Mesendoderm (in vitro differentiated cells): ENCODE measurements at regions not wholly inside any gene's neighbourhood (a gene's known extent, or its start where the extent isn't known, plus 50 kb on each side); places are given as distances from the start of the nearest gene placed in this dataset.

Experiments
- DNase-seq: peaks from one replicate; pipeline ENCODE4 v3.0.0; 2013
- H2AK5ac ChIP-seq: 2 replicates; pipeline ENCODE4 v1.6.1; 2013; ENCODE audit warnings: low read length, inconsistent platforms
- H2BK120ac ChIP-seq: 2 replicates; pipeline ENCODE4 v1.6.1; 2013; ENCODE audit warnings: low read depth, mild to moderate bottlenecking, low read length, moderate library complexity, mixed read lengths
- H2BK15ac ChIP-seq: replicated peaks from 2 replicates; pipeline ENCODE4 v1.6.1; 2013; ENCODE audit warnings: low read depth, mild to moderate bottlenecking, moderate library complexity
- H2BK5ac ChIP-seq: 2 replicates; pipeline ENCODE4 v1.6.1; 2013; ENCODE audit warnings: low read length, inconsistent platforms
- H3K18ac ChIP-seq: 2 replicates; pipeline ENCODE4 v1.6.1; 2013; ENCODE audit warnings: mild to moderate bottlenecking, low read length, mixed read lengths
- H3K23ac ChIP-seq: one replicate; pipeline ENCODE4 v1.6.1; 2013; ENCODE audit warnings: low read length
- H3K27ac ChIP-seq: 2 replicates; pipeline ENCODE4 v1.5.1; 2013; ENCODE audit warnings: low read depth, mild to moderate bottlenecking, inconsistent platforms, low read length, moderate library complexity
- H3K27me3 ChIP-seq: 2 replicates; pipeline ENCODE4 v1.6.1; 2013; ENCODE audit warnings: low read length, control low read depth, mild to moderate bottlenecking, inconsistent platforms; ENCODE audit not compliant: insufficient read depth, poor library complexity
- H3K36me3 ChIP-seq: 2 replicates; pipeline ENCODE4 v1.6.1; 2013; ENCODE audit warnings: low read length, inconsistent platforms; ENCODE audit not compliant: control insufficient read depth, insufficient read depth
- H3K4ac ChIP-seq: one replicate; pipeline ENCODE4 v1.6.1; 2013; ENCODE audit warnings: low read depth, mild to moderate bottlenecking, low read length, moderate library complexity
- H3K4me1 ChIP-seq: 2 replicates; pipeline ENCODE4 v1.6.1; 2013; ENCODE audit warnings: low read depth, low read length, inconsistent platforms; ENCODE audit not compliant: control insufficient read depth
- H3K4me2 ChIP-seq: 2 replicates; pipeline ENCODE4 v1.6.1; 2013; ENCODE audit warnings: low read length
- H3K4me3 ChIP-seq: 2 replicates; pipeline ENCODE4 v1.5.1; 2013; ENCODE audit warnings: mild to moderate bottlenecking, low read length
- H3K56ac ChIP-seq: one replicate; pipeline ENCODE4 v1.6.1; 2013; ENCODE audit warnings: low read length
- H3K79me1 ChIP-seq: 2 replicates; pipeline ENCODE4 v1.6.1; 2013; ENCODE audit warnings: low read length, inconsistent platforms
- H3K79me2 ChIP-seq: 2 replicates; pipeline ENCODE4 v1.6.1; 2013; ENCODE audit warnings: mild to moderate bottlenecking, low read length; ENCODE audit not compliant: control insufficient read depth, insufficient read depth
- H3K9ac ChIP-seq: 2 replicates; pipeline ENCODE4 v1.6.1; 2013; ENCODE audit warnings: low read length, inconsistent platforms
- H4K5ac ChIP-seq: one replicate; pipeline ENCODE4 v1.6.1; 2013; ENCODE audit warnings: low read length
- H4K8ac ChIP-seq: one replicate; pipeline ENCODE4 v1.6.1; 2013; ENCODE audit warnings: low read depth, mild to moderate bottlenecking, control low read depth, low read length, moderate library complexity
- WGBS: extraction: QIAGEN DNeasy Blood & Tissue Kit; methylation state at CpG from one replicate; pipeline ENCODE4 v1.1.7; 2013; ENCODE audit warnings: low lambda C conversion rate, missing lambda C conversion rate; ENCODE audit not compliant: insufficient coverage; ENCODE audit errors: extremely low coverage; 5-methylcytosine and 5-hydroxymethylcytosine counted together

DNA sequence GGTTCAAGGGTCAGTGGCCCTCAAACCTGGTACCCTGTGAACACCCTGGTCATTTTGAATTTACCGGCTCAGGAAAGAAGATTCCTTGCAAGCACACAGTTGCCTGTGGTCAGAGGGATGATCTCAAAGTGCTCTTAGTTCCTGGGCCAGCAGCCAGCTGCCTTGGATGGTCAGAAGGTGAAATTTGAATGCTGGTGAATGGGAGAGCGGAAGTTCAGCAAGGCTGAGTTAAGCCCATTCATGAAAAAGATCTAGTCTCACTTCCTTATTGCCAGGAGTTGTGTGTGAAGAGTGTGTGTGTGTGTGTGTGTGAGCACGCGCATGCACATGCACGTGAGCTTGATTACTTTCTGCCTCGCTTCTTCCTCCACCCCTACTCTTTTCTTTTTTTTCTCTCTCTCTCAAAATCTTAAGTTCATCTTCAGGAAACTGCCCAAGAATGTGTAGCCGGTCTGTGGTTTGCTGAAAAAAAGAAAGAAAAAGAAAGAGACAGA, 155.5 kb upstream of the CCND2 start:
- H2BK120ac ChIP-seq, result no peak overlapping the region
- H3K18ac ChIP-seq, result no peak overlapping the region

DNA sequence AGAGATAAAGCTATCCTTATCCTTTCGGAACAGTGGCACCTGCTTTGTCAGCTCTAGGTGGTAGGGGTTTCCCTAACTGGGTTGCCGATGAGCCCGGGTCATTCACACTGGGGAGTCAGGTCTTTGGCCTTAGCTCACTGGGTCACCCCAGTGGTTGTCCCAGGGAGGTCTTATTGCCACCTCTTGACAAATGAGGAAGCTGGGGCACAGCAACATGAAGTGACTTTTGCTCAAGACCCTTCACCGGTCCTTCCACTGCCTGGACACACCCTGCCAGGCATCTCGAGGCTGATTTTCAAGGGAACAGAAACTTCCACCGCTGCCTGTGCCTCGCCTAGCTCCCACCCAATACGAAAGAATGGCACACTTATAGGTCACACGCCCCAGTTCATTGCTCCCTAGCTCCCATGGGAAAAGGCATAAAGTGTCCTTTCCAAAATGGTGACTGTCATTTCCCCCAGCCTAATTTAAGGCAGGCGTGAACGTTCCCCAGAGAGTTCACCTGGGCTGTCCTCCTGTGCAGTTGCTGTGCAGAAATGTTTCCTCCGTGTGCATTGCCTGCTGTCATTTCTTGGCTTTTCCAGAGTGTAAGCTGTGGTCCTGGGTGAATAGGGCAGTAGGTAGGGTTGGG, 156.1 kb upstream of the CCND2 start:
- Histone ChIP-seq H3K18ac (no peak overlapping the region), H2BK5ac (no peak overlapping the region), H3K27me3 (no peaks in the 10 kb centered on the region), H4K8ac (no peak overlapping the region), H3K4me3 (no peak overlapping the region), H2BK15ac (no peak overlapping the region), H3K4ac (no peak overlapping the region), H3K79me2 (no peaks in the 10 kb centered on the region), H3K36me3 (no peaks in the 10 kb centered on the region), H3K9ac (no peak overlapping the region), H3K27ac (no peak overlapping the region), H2AK5ac (no peak overlapping the region), H4K5ac (no peak overlapping the region), H3K79me1 (no peaks in the 10 kb centered on the region), H2BK120ac (no peak overlapping the region), H3K56ac (no peak overlapping the region), H3K4me1 (peaks cover 5% of the 10 kb centered on the region), H3K4me2 (no peak overlapping the region), H3K23ac (no peak overlapping the region)
- DNase-seq, result no peak
- WGBS, result no CpG with 5 or more reads among the region's 12 CpGs

More for the DNA sequence above, 155.5 kb upstream of the CCND2 start:
- no peak overlapping the region for H2BK15ac ChIP-seq
- no peak overlapping the region for H2AK5ac ChIP-seq
- H3K4me3 ChIP-seq, result no peak overlapping the region
- DNase-seq, result no peak
- H3K36me3 ChIP-seq, result no peaks in the 10 kb centered on the region
- no peaks in the 10 kb centered on the region for H3K27me3 ChIP-seq
- no peaks in the 10 kb centered on the region for H3K79me2 ChIP-seq
- no CpG with 5 or more reads among the region's 7 CpGs for WGBS
- no peak overlapping the region for H3K23ac ChIP-seq
- H3K4me2 ChIP-seq, result no peak overlapping the region
- H3K4me1 ChIP-seq, result peaks cover 5% of the 10 kb centered on the region
- no peak overlapping the region for H3K27ac ChIP-seq
- H3K79me1 ChIP-seq, result no peaks in the 10 kb centered on the region
- no peak overlapping the region for H3K9ac ChIP-seq
- no peak overlapping the region for H2BK5ac ChIP-seq
- no peak overlapping the region for H3K4ac ChIP-seq
- H4K5ac ChIP-seq, result no peak overlapping the region
- H3K56ac ChIP-seq, result no peak overlapping the region
- no peak overlapping the region for H4K8ac ChIP-seq

DNA sequence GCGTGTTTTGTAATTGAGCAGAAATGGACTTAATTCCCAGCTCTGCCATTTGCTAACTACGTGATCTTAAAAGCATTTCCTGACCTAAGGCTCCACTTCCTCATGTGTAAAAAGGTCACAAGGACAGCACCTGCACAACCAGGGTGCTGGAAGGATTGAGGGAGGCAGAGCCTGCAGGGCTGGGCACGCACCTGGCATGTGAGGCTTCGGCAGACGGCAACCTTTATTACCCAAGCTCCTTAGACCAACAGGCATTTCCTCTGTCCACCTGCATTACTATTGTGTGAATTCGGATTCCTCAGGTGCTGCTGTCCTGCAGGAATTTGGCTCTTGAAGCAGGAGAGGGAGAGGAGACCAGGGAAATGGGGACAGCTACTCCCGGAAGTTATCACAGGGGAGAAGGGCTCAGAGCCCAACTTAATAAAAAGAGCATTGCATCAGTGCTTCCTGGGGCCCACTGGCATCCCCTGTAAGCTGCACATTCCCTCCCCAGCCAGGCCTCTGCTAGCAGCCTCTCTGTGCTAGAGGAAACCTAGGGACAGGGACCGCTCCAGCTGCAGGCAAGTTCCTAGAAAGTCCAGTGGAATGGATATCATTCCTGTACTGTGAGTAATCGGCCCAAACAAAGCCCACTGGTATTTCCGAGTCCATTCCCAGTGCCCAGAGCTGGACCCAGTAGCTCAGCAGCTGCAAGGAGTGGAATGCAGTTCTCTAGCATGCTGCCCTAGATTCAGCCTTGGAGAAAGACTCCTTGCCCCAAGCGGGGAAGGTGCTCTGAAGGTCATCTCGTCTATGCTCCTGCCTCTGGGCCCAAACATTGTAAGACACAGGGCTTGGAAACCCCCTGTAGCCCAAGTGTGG, 157.1 kb upstream of the CCND2 start:
- no CpG with 5 or more reads among the region's 12 CpGs for WGBS
- H3K9ac ChIP-seq, result no peak overlapping the region
- H3K18ac ChIP-seq, result no peak overlapping the region
- H3K4ac ChIP-seq, result no peak overlapping the region
- no peaks in the 10 kb centered on the region for H3K36me3 ChIP-seq
- no peak overlapping the region for H3K4me2 ChIP-seq
- H3K79me1 ChIP-seq, result no peaks in the 10 kb centered on the region
- peak; percentile 80 for DNase-seq
- no peak overlapping the region for H3K27ac ChIP-seq
- H3K27me3 ChIP-seq, result no peaks in the 10 kb centered on the region
- H4K5ac ChIP-seq, result no peak overlapping the region
- no peaks in the 10 kb centered on the region for H3K79me2 ChIP-seq
- H2AK5ac ChIP-seq, result no peak overlapping the region
- H3K56ac ChIP-seq, result no peak overlapping the region
- H4K8ac ChIP-seq, result no peak overlapping the region
- no peak overlapping the region for H2BK15ac ChIP-seq
- no peak overlapping the region for H2BK5ac ChIP-seq
- no peak overlapping the region for H3K23ac ChIP-seq
- peaks cover 5% of the 10 kb centered on the region for H3K4me1 ChIP-seq
- H3K4me3 ChIP-seq, result no peak overlapping the region
- no peak overlapping the region for H2BK120ac ChIP-seq

DNA sequence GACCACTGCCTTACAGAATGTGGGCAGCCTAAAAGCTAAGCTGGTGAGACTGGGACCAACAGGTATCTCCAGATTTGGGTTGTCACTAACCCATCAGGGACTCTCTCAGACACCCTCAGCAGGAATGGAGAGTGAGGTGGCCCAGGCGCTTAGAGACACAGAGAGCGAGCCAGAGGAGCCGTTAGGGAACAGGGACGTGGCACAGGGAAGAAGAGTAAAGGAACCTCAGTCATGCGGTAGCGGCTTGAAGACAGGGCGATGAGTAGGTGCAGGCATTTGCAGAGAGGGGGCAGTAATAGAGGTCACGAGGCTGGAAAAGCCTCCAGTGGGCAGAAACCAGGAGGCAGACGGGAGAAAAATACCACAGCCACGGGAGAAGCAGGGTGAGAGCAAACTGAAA, 158.0 kb upstream of the CCND2 start:
- peaks cover 5% of the 10 kb centered on the region for H3K4me1 ChIP-seq
- H3K4ac ChIP-seq, result no peak overlapping the region
- no peak overlapping the region for H4K5ac ChIP-seq
- no peak overlapping the region for H2BK5ac ChIP-seq
- H3K79me1 ChIP-seq, result no peaks in the 10 kb centered on the region
- no peaks in the 10 kb centered on the region for H3K36me3 ChIP-seq
- no CpG with 5 or more reads among the region's 10 CpGs for WGBS
- no peak overlapping the region for H3K9ac ChIP-seq
- no peak overlapping the region for H2AK5ac ChIP-seq
- H3K27ac ChIP-seq, result no peak overlapping the region
- H3K56ac ChIP-seq, result no peak overlapping the region
- H3K4me2 ChIP-seq, result no peak overlapping the region
- no peak overlapping the region for H4K8ac ChIP-seq
- no peaks in the 10 kb centered on the region for H3K27me3 ChIP-seq
- H2BK15ac ChIP-seq, result no peak overlapping the region
- no peak overlapping the region for H2BK120ac ChIP-seq
- no peak overlapping the region for H3K18ac ChIP-seq
- no peaks in the 10 kb centered on the region for H3K79me2 ChIP-seq
- no peak overlapping the region for H3K4me3 ChIP-seq
- DNase-seq, result peak; percentile 68
- no peak overlapping the region for H3K23ac ChIP-seq

DNA sequence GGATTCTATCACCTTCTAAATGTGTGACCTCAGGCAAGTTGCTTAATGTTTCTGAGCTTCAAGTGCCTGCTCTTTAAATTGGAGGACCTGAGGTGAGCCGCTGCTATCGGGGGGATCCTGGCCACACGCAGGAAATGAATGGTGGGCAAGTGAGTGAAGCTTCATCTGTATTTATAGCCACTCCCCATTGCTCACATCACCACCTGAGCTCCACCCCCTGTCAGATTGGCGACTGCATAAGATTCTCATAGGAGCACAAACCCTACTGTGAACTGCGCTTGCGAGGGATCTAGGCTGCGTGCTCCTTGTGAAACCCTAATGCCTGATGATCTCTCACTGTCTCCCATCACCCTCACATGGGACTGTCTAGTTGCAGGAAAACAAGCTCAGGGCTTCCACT, 158.6 kb upstream of the CCND2 start:
- DNase-seq, result peak; percentile 46
- no peaks in the 10 kb centered on the region for H3K36me3 ChIP-seq
- no peak overlapping the region for H2BK15ac ChIP-seq
- H3K79me1 ChIP-seq, result no peaks in the 10 kb centered on the region
- H3K9ac ChIP-seq, result no peak overlapping the region
- WGBS, result no CpG with 5 or more reads among the region's 7 CpGs
- H3K79me2 ChIP-seq, result no peaks in the 10 kb centered on the region
- H2BK120ac ChIP-seq, result no peak overlapping the region
- no peak overlapping the region for H3K18ac ChIP-seq
- H3K27ac ChIP-seq, result no peak overlapping the region
- no peaks in the 10 kb centered on the region for H3K27me3 ChIP-seq
- peaks cover 5% of the 10 kb centered on the region for H3K4me1 ChIP-seq
- H3K23ac ChIP-seq, result no peak overlapping the region
- H2BK5ac ChIP-seq, result no peak overlapping the region
- H4K5ac ChIP-seq, result no peak overlapping the region
- H3K4me2 ChIP-seq, result no peak overlapping the region
- no peak overlapping the region for H3K56ac ChIP-seq
- no peak overlapping the region for H4K8ac ChIP-seq
- no peak overlapping the region for H3K4me3 ChIP-seq
- H3K4ac ChIP-seq, result no peak overlapping the region
- no peak overlapping the region for H2AK5ac ChIP-seq
